Islet precursor cell (in vitro differentiated cells): ENCODE measurements at regions not wholly inside any gene's neighbourhood (a gene's known extent, or its start where the extent isn't known, plus 50 kb on each side); places are given as distances from the start of the nearest gene placed in this dataset.
A peak's percentile ranks its signal among the peaks of the same experiment; 100 is the strongest.
"Not testable (repeated sequence)": the region's sequence is repeated elsewhere in the genome, so short reads cannot be mapped to it uniquely, and the experiment has no call there.

Experiments used
- DNase-seq: peaks from one replicate; pipeline ENCODE4 v3.0.0-alpha.2; 2018

GRCh38 chrX:47776292-47777006, 60.3 kb upstream of the ZNF81 start:
- no peak for DNase-seq

GRCh38 chrX:47772764-47773163, 63.9 kb upstream of the ZNF81 start:
- DNase-seq, result no peak

GRCh38 chrX:47771473-47771872, 65.2 kb upstream of the ZNF81 start:
- DNase-seq, result no peak

GRCh38 chrX:47762826-47763225, 73.9 kb upstream of the ZNF81 start:
- DNase-seq, result not testable (repeated sequence)

DNA sequence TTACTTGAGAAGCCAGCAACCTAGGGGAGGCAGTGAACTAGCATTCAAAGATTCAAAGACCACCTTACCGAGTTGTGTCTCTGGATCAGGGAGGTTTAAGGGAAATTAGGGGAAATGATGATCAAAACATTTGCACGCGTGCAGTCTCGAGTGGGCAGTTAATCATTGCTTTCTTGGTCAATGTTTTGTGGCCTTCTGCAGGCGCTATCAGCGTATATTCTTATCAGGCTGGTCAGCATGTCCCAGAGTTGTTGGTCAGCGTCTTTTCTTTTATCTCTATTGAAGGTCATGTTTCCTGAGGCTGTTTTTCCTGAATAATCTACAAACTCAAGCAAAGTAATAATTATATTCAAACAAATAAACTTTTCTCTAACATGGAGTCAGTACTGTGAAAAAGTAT, 84.0 kb upstream of the ZNF81 start:
- DNase-seq, result no peak

GRCh38 chrX:47751670-47752069, 85.0 kb upstream of the ZNF81 start:
- DNase-seq, result peak; percentile 69

GRCh38 chrX:47749185-47749967, 87.3 kb upstream of the ZNF81 start:
- DNase-seq, result no peak

GRCh38 chrX:47748576-47748975, 88.1 kb upstream of the ZNF81 start:
- DNase-seq, result no peak

GRCh38 chrX:47746446-47746845, 87.5 kb upstream of the UXT start:
- DNase-seq, result no peak

- DNase-seq, result no peak
Observed at GRCh38 chrX:47745416-47745815, 86.4 kb upstream of the UXT start.

DNA sequence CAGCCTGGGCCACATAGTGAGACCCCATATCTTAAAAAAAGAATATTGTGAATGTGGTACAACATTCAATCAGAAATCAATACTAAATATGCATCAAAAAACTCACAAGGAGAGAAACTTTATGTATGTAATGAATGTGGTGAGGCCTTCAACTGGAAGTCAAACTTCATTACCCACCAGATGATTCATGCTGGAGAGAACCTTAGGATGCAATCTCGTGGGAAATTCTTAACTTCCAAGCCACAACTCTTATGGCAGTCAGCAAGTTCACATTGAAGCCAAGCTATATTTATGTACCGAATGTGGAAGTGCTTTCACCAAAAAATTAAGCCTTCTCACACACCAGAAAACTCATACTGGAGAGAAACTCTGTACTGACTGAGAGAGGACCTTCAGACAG, 84.5 kb upstream of the UXT start:
- DNase-seq, result no peak

- DNase-seq, result not testable (repeated sequence)
Observed at GRCh38 chrX:47738870-47739269, 79.9 kb upstream of the UXT start.

DNA sequence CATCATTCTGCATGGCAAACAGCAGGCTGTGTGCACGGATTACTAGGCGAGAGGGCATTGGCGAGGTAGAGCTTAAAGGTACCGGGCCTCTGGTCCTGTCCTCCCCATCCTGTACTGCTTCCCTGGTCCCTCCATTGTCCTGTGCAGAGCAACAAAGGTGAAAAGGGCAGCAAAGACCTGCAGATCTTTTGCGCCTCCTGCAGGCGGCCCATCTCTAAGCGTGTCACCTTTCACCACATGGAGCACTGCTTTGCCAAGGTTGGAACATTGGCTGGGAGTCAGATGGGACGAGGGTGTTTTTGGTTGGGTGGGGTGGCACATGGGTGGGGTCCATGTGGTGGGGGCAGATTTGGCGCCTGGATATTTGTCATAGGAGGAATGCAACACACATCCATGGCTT, 64.7 kb upstream of the UXT start:
- no peak for DNase-seq

GRCh38 chrX:47723083-47723482, 64.1 kb upstream of the UXT start:
- DNase-seq, result no peak

- DNase-seq, result no peak
Observed at GRCh38 chrX:47722260-47722659, 63.3 kb upstream of the UXT start.

GRCh38 chrX:47715078-47715477, 56.1 kb upstream of the UXT start:
- DNase-seq, result not testable (repeated sequence)

GRCh38 chrX:47712675-47713074, 53.7 kb upstream of the UXT start:
- DNase-seq, result peak; percentile 73

- no peak for DNase-seq
Observed at GRCh38 chrX:47710252-47710651, 51.3 kb upstream of the UXT start.
